Panc1 (cell line): ENCODE measurements at regions not wholly inside any gene's neighbourhood (a gene's known extent, or its start where the extent isn't known, plus 50 kb on each side); places are given as distances from the start of the nearest gene placed in this dataset.

Experiments
- ATAC-seq: fragments of 200-7000 bp; cut with Tn5 transposase; 2 replicates; pipeline ENCODE4 v1.9.1; 2020; ENCODE audit warnings: mild to moderate bottlenecking, moderate library complexity
- BruUV-seq: library from RNA; stranded (reverse); fragments of 400-500 nt; replicated peaks from 2 replicates; lab custom pipeline; 2021; lab: Mats Ljungman, UMichigan
- CTCF ChIA-PET: fragments of 300-600 bp; sonication (Branson Sonifier 250); formaldehyde crosslinking; loops from one replicate; lab custom pipeline; 2022; ENCODE audit warnings: antibody characterized with exemption; lab: Charles Lee
- POLR2A ChIA-PET: fragments of 300-600 bp; sonication (Branson Sonifier 250); formaldehyde crosslinking; loops from one replicate; lab custom pipeline; 2022; ENCODE audit warnings: antibody characterized with exemption; lab: Charles Lee
- DNase-seq: peaks from one replicate; pipeline ENCODE4 v3.0.0-alpha.2; 2010; ENCODE audit warnings: low read depth, low spot score
- H3K27ac ChIP-seq: 2 replicates; pipeline ENCODE4 v1.5.1; 2011; ENCODE audit warnings: mild to moderate bottlenecking, low read length, inconsistent platforms
- H3K27me3 ChIP-seq: fragments of 200-500 bp; sonication (Bioruptor generic); 2 replicates; pipeline ENCODE4 v1.6.0; 2014; ENCODE audit warnings: low read length, inconsistent platforms; ENCODE audit not compliant: control insufficient read depth, insufficient read depth
- H3K36me3 ChIP-seq: fragments of 200-500 bp; sonication (Bioruptor generic); 2 replicates; pipeline ENCODE4 v1.5.1; 2014; ENCODE audit warnings: inconsistent platforms, mild to moderate bottlenecking, low read length, moderate library complexity; ENCODE audit not compliant: control insufficient read depth, insufficient read depth
- H3K4me1 ChIP-seq: 2 replicates; pipeline ENCODE4 v1.5.1; 2011; ENCODE audit warnings: inconsistent platforms, mild to moderate bottlenecking, low read length, moderate library complexity; ENCODE audit not compliant: control insufficient read depth, insufficient read depth
- H3K4me3 ChIP-seq, 2 experiments: 2 replicates each; pipeline ENCODE4 v1.5.1; 2011 to 2012; ENCODE audit warnings: low read depth in 2 of 2, low read length in 2 of 2, mild to moderate bottlenecking in 2 of 2, inconsistent platforms in 1 of 2, moderate library complexity in 1 of 2
- H3K9me3 ChIP-seq: fragments of 200-500 bp; sonication (Bioruptor generic); 2 replicates; pipeline ENCODE4 v1.5.1; 2014; ENCODE audit warnings: low read depth, mild to moderate bottlenecking, inconsistent platforms, low read length, moderate library complexity; ENCODE audit not compliant: control insufficient read depth, insufficient read depth
- CTCF ChIP-seq: fragments of 450-650 bp; IDR thresholded peaks from 2 replicates; pipeline ENCODE4 v1.5.1; 2017; ENCODE audit warnings: mild to moderate bottlenecking
- POLR2AphosphoS5 ChIP-seq: IDR thresholded peaks from 2 replicates; pipeline ENCODE4 v1.6.1; 2012; ENCODE audit warnings: mild to moderate bottlenecking, low read depth, low read length, moderate library complexity
- REST ChIP-seq, 2 experiments: IDR thresholded peaks; 2 replicates each; pipeline ENCODE4 v1.6.1; 2011 to 2012; ENCODE audit warnings: low read depth in 2 of 2, control low read depth in 1 of 2, low read length in 1 of 2, mild to moderate bottlenecking in 1 of 2, moderate library complexity in 1 of 2; ENCODE audit not compliant: insufficient read depth in 1 of 2
- SIN3A ChIP-seq: IDR thresholded peaks from 2 replicates; pipeline ENCODE4 v1.6.1; 2012; ENCODE audit warnings: low read depth, mild to moderate bottlenecking, low read length, moderate library complexity, borderline replicate concordance; ENCODE audit not compliant: insufficient read depth
- TCF7L2 ChIP-seq: IDR thresholded peaks from 2 replicates; pipeline ENCODE4 v1.6.1; 2011; ENCODE audit warnings: mild to moderate bottlenecking, low read depth, low read length, inconsistent platforms
- in situ Hi-C: cut with HindIII; loops from 2 replicates; pipeline ENCODE4 v1.10.0; 2016; ENCODE audit warnings: low sequenced_read_pairs, low pct_unique_long_range_greater_than_20kb
- intact Hi-C: fragments of 100-400 bp; cut with micrococcal nuclease; formaldehyde crosslinking; loops from one replicate; pipeline ENCODE4 v1.10.0; 2022; ENCODE audit not compliant: unreplicated experiment

GRCh38 chr11:87851827-87852226 is 323.4 kb downstream of the RAB38 start:
- Histone ChIP-seq H3K36me3 (no peaks in the 10 kb centered on the region), H3K27me3 (no peaks in the 10 kb centered on the region), H3K4me1 (no peaks in the 10 kb centered on the region), H3K9me3 (no peaks in the 10 kb centered on the region), H3K27ac (no peak overlapping the region), H3K4me3 (no peak overlapping the region)
- in situ Hi-C loops (no loop called here), intact Hi-C loops (no loop called here)
- TF ChIP-seq REST (IDR thresholded peaks at IDR 0.05; ENCODE audit: insufficient read depth in 1 of 2, low read depth in 2 of 2, low read length in 1 of 2) (no peak), CTCF (no peak), SIN3A (no peak), TCF7L2 (no peak), POLR2AphosphoS5 (no peak)
- BruUV-seq, result no TSS peak
- CTCF ChIA-PET, result no interaction called here
- POLR2A ChIA-PET, result no interaction called here
- no peak for ATAC-seq
- DNase-seq, result no peak

- Histone ChIP-seq H3K27ac (no peak overlapping the region), H3K36me3 (no peaks in the 10 kb centered on the region), H3K4me1 (no peaks in the 10 kb centered on the region), H3K9me3 (no peaks in the 10 kb centered on the region), H3K4me3 (no peak overlapping the region), H3K27me3 (no peaks in the 10 kb centered on the region)
- TF ChIP-seq POLR2AphosphoS5 (no peak), REST (IDR thresholded peaks at IDR 0.05; ENCODE audit: insufficient read depth in 1 of 2, low read depth in 2 of 2, low read length in 1 of 2) (no peak), TCF7L2 (no peak), CTCF (no peak), SIN3A (no peak)
- DNase-seq (no peak), ATAC-seq (no peak)
- ChIA-PET POLR2A (no interaction called here), CTCF (no interaction called here)
- in situ Hi-C loops (no loop called here), intact Hi-C loops (no loop called here)
- no TSS peak for BruUV-seq
These were observed 324.0 kb downstream of the RAB38 start for GRCh38 chr11:87851234-87851633.
